IMR-90 (cell line): ENCODE measurements at regions not wholly inside any gene's neighbourhood (a gene's known extent, or its start where the extent isn't known, plus 50 kb on each side); places are given as distances from the start of the nearest gene placed in this dataset.

ENCODE experiments used
- ATAC-seq: fragments of 200-7000 bp; cut with Tn5 transposase; 2 replicates; pipeline ENCODE4 v1.9.1; 2020; ENCODE audit warnings: low read depth, mild to moderate bottlenecking, moderate library complexity
- BruUV-seq: library from RNA; stranded (reverse); fragments of 400-500 nt; replicated peaks from 2 replicates; lab custom pipeline; 2021; lab: Mats Ljungman, UMichigan
- CTCF ChIA-PET: fragments of 300-600 bp; formaldehyde crosslinking; extraction: SDS; loops from one replicate; lab custom pipeline; 2021; ENCODE audit warnings: antibody characterized with exemption; lab: Yijun Ruan, JAX
- POLR2A ChIA-PET: fragments of 300-600 bp; sonication (Branson Sonifier 250); formaldehyde crosslinking; loops from one replicate; lab custom pipeline; 2022; ENCODE audit warnings: antibody characterized with exemption; ENCODE audit not compliant: unreplicated experiment; lab: Charles Lee
- DNase-seq: peaks from one replicate; pipeline ENCODE4 v3.0.0; 2013
- H2AFZ ChIP-seq: replicated peaks from 2 replicates; pipeline ENCODE3; 2013; ENCODE audit warnings: low read length, mild to moderate bottlenecking; ENCODE audit not compliant: poor library complexity
- H2AK5ac ChIP-seq: 2 replicates; pipeline ENCODE4 v1.6.1; 2013; ENCODE audit warnings: low read depth, low read length, inconsistent platforms
- H2AK9ac ChIP-seq: replicated peaks from 2 replicates; pipeline ENCODE3; 2013; ENCODE audit warnings: mild to moderate bottlenecking, low read depth, low read length, moderate library complexity; ENCODE audit not compliant: poor library complexity
- H2BK120ac ChIP-seq: 2 replicates; pipeline ENCODE4 v1.6.1; 2013; ENCODE audit warnings: low read depth, low read length, inconsistent platforms
- H2BK15ac ChIP-seq: 3 replicates; pipeline ENCODE4 v1.6.1; 2013; ENCODE audit warnings: low read depth, low read length, inconsistent platforms
- H2BK20ac ChIP-seq: 2 replicates; pipeline ENCODE4 v1.6.1; 2013; ENCODE audit warnings: low read depth, mild to moderate bottlenecking, inconsistent platforms, low read length, moderate library complexity
- H2BK5ac ChIP-seq: 2 replicates; pipeline ENCODE4 v1.6.1; 2013; ENCODE audit warnings: mild to moderate bottlenecking, low read depth, low read length, inconsistent platforms; ENCODE audit not compliant: poor library complexity, severe bottlenecking
- H3K14ac ChIP-seq: replicated peaks from 2 replicates; pipeline ENCODE4 v1.6.1; 2013; ENCODE audit warnings: low read depth, low read length, inconsistent platforms
- H3K18ac ChIP-seq: 2 replicates; pipeline ENCODE4 v1.6.1; 2013; ENCODE audit warnings: low read depth, low read length, control low read depth
- H3K23ac ChIP-seq: 2 replicates; pipeline ENCODE4 v1.6.1; 2013; ENCODE audit warnings: low read depth, low read length, inconsistent platforms
- H3K27ac ChIP-seq: 2 replicates; pipeline ENCODE4 v1.5.1; 2013; ENCODE audit warnings: mild to moderate bottlenecking, control low read depth, low read length; ENCODE audit not compliant: insufficient read depth
- H3K27me3 ChIP-seq: 2 replicates; pipeline ENCODE4 v1.6.1; 2013; ENCODE audit warnings: low read length; ENCODE audit not compliant: control insufficient read depth, insufficient read depth
- H3K36me3 ChIP-seq: 2 replicates; pipeline ENCODE4 v1.6.1; 2013; ENCODE audit warnings: low read length, mixed read lengths; ENCODE audit not compliant: control insufficient read depth, insufficient read depth
- H3K4ac ChIP-seq: 2 replicates; pipeline ENCODE4 v1.6.1; 2013; ENCODE audit warnings: low read depth, low read length, inconsistent platforms
- H3K4me1 ChIP-seq: 2 replicates; pipeline ENCODE4 v1.6.1; 2013; ENCODE audit warnings: low read length, mixed read lengths; ENCODE audit not compliant: control insufficient read depth, insufficient read depth
- H3K4me2 ChIP-seq: 2 replicates; pipeline ENCODE4 v1.6.1; 2013; ENCODE audit warnings: low read depth, mild to moderate bottlenecking, control low read depth, low read length, moderate library complexity
- H3K4me3 ChIP-seq: 2 replicates; pipeline ENCODE4 v1.5.1; 2013; ENCODE audit warnings: low read depth, mild to moderate bottlenecking, control low read depth, low read length, moderate library complexity; ENCODE audit not compliant: insufficient read depth
- H3K56ac ChIP-seq: 2 replicates; pipeline ENCODE4 v1.6.1; 2013; ENCODE audit warnings: low read length, inconsistent platforms; ENCODE audit not compliant: insufficient read depth; ENCODE audit errors: extremely low read depth
- H3K79me1 ChIP-seq, 2 experiments: 2 replicates each; pipeline ENCODE4 v1.6.1; 2013; ENCODE audit warnings: low read length in 2 of 2, inconsistent platforms in 1 of 2, low read depth in 1 of 2
- H3K9ac ChIP-seq: 2 replicates; pipeline ENCODE4 v1.6.1; 2013; ENCODE audit warnings: low read depth, low read length, control low read depth
- H3K9me1 ChIP-seq: 2 replicates; pipeline ENCODE4 v1.6.1; 2013; ENCODE audit warnings: low read length, inconsistent platforms; ENCODE audit not compliant: insufficient read depth
- H3K9me3 ChIP-seq: 2 replicates; pipeline ENCODE4 v1.6.1; 2013; ENCODE audit warnings: low read length; ENCODE audit not compliant: control insufficient read depth, insufficient read depth
- H4K20me1 ChIP-seq: 2 replicates; pipeline ENCODE4 v1.6.1; 2013; ENCODE audit warnings: low read length, inconsistent platforms; ENCODE audit not compliant: insufficient read depth
- H4K5ac ChIP-seq: 2 replicates; pipeline ENCODE4 v1.6.1; 2013; ENCODE audit warnings: mild to moderate bottlenecking, low read depth, low read length, control low read depth
- H4K8ac ChIP-seq, 2 experiments: 2 replicates each; pipeline ENCODE4 v1.6.1; 2013; ENCODE audit warnings: low read depth in 2 of 2, low read length in 2 of 2, control low read depth in 1 of 2, inconsistent platforms in 1 of 2
- H4K91ac ChIP-seq: 2 replicates; pipeline ENCODE4 v1.6.1; 2013; ENCODE audit warnings: low read depth, low read length, inconsistent platforms; ENCODE audit not compliant: insufficient read depth
- WGBS, 2 experiments: methylation state at CpG; one replicate each; pipeline versions ENCODE4 v1.1.5 to v1.1.7; 2013; ENCODE audit warnings: missing lambda C conversion rate in 2 of 2; ENCODE audit not compliant: insufficient read length in 1 of 2; ENCODE audit errors: extremely low coverage in 2 of 2; 5-methylcytosine and 5-hydroxymethylcytosine counted together
- dilution Hi-C: fragments of 300-500 bp; cut with HindIII; formaldehyde crosslinking; loops from one replicate; pipeline ENCODE4 v1.14.3; 2018; ENCODE audit warnings: low sequenced_read_pairs; ENCODE audit not compliant: unreplicated experiment
- in situ Hi-C: fragments of 300-500 bp; cut with MboI; formaldehyde crosslinking; loops from 3 replicates; pipeline ENCODE4 v1.14.3; 2019; ENCODE audit warnings: low sequenced_read_pairs, inconsistent platforms, mixed read lengths
- intact Hi-C: fragments of 100-400 bp; cut with micrococcal nuclease; formaldehyde crosslinking; loops from 2 replicates; pipeline ENCODE4 v1.10.0; 2022
- TF ChIP-seq, protein P1 (sequence below): conservative IDR thresholded peaks from 2 replicates; pipeline ENCODE4 v1.5.1; 2012; ENCODE audit warnings: mild to moderate bottlenecking, low read depth, low read length, improper control_type of control experiment

DNA sequence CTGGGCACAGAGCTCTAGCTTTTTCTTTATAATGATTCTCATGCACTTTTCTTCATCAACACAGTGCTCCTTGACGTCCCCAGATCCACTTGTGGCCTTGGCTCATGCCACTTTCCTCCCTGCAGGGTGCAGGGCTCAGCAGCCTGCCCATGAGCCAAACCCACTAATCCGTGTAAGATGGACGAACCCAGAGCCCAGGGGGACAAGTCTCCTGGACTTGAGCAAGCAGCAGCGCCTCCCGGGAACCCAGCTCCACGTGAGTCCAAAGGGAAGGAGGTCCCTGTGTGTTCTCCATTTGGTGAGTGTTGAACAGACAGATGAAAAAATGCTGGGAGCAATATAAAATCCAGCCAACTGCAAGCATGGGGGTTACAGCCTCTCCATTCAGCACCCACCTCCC, 470.6 kb upstream of the HS6ST1 start:
- H3K23ac ChIP-seq, result no peak overlapping the region
- POLR2A ChIA-PET, result no interaction called here
- H3K4ac ChIP-seq, result no peak overlapping the region
- no peaks in the 10 kb centered on the region for H3K36me3 ChIP-seq
- DNase-seq (no peak), ATAC-seq (no peak)
- no peak overlapping the region for H2AK5ac ChIP-seq
- H3K79me1 ChIP-seq, result no peaks in the 10 kb centered on the region
- peaks cover 3% of the 10 kb centered on the region; the same call in 1 of the 2 replicates for H3K9me3 ChIP-seq
- dilution Hi-C loops, result no loop called here
- no TSS peak for BruUV-seq
- no peaks in the 10 kb centered on the region for H3K9me1 ChIP-seq
- no peak overlapping the region for H3K56ac ChIP-seq
- H3K9ac ChIP-seq, result no peak overlapping the region
- 38% methylated on average over 1 of the region's 6 CpGs; no CpG with 5 or more reads in 1 of the 2 experiments for WGBS, 2 experiments
- H4K91ac ChIP-seq, result no peak overlapping the region
- H3K27ac ChIP-seq, result no peak overlapping the region
- no peaks in the 10 kb centered on the region for H4K20me1 ChIP-seq
- in situ Hi-C loops, result no loop called here
- H2BK5ac ChIP-seq, result no peak overlapping the region
- no peak overlapping the region for H2AFZ ChIP-seq
- H4K8ac ChIP-seq, result no peak overlapping the region
- no peak overlapping the region for H3K4me3 ChIP-seq
- no peaks in the 10 kb centered on the region for H3K4me1 ChIP-seq
- H2AK9ac ChIP-seq, result no peak overlapping the region
- H2BK15ac ChIP-seq, result no peak overlapping the region
- H2BK20ac ChIP-seq, result no peak overlapping the region
- TF ChIP-seq, protein P1, sequence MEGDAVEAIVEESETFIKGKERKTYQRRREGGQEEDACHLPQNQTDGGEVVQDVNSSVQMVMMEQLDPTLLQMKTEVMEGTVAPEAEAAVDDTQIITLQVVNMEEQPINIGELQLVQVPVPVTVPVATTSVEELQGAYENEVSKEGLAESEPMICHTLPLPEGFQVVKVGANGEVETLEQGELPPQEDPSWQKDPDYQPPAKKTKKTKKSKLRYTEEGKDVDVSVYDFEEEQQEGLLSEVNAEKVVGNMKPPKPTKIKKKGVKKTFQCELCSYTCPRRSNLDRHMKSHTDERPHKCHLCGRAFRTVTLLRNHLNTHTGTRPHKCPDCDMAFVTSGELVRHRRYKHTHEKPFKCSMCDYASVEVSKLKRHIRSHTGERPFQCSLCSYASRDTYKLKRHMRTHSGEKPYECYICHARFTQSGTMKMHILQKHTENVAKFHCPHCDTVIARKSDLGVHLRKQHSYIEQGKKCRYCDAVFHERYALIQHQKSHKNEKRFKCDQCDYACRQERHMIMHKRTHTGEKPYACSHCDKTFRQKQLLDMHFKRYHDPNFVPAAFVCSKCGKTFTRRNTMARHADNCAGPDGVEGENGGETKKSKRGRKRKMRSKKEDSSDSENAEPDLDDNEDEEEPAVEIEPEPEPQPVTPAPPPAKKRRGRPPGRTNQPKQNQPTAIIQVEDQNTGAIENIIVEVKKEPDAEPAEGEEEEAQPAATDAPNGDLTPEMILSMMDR, result no peak
- CTCF ChIA-PET, result no interaction called here
- H3K4me2 ChIP-seq, result no peak overlapping the region
- intact Hi-C loops, result no loop called here
- H4K5ac ChIP-seq, result no peak overlapping the region
- no peak overlapping the region for H2BK120ac ChIP-seq
- H3K14ac ChIP-seq, result no peak overlapping the region
- no peak overlapping the region for H3K18ac ChIP-seq
- H3K27me3 ChIP-seq, result no peaks in the 10 kb centered on the region; the same call in 1 of the 2 replicates
